H9 (cell line): ENCODE measurements at regions not wholly inside any gene's neighbourhood (a gene's known extent, or its start where the extent isn't known, plus 50 kb on each side); places are given as distances from the start of the nearest gene placed in this dataset.

Source experiments
- DNase-seq: peaks from one replicate; pipeline ENCODE4 v3.0.0-alpha.2; 2017
- H2AFZ ChIP-seq: one replicate; pipeline ENCODE4 v1.6.1; 2013; ENCODE audit warnings: mild to moderate bottlenecking, low read length, control low read depth, moderate library complexity
- H2AK5ac ChIP-seq: 2 replicates; pipeline ENCODE4 v1.6.1; 2013; ENCODE audit warnings: low read length, control low read depth, mixed read lengths; ENCODE audit not compliant: insufficient read length
- H2BK120ac ChIP-seq: one replicate; pipeline ENCODE4 v1.6.1; 2013; ENCODE audit warnings: low read depth, mild to moderate bottlenecking, low read length, control low read depth, inconsistent platforms; ENCODE audit not compliant: poor library complexity, severe bottlenecking
- H2BK12ac ChIP-seq: 2 replicates; pipeline ENCODE4 v1.6.1; 2013; ENCODE audit warnings: low read length, control low read depth, mixed read lengths, low read depth; ENCODE audit not compliant: insufficient read length
- H2BK15ac ChIP-seq: 2 replicates; pipeline ENCODE4 v1.6.1; 2013; ENCODE audit warnings: low read depth, low read length, control low read depth
- H2BK20ac ChIP-seq: one replicate; pipeline ENCODE4 v1.6.1; 2013; ENCODE audit warnings: low read depth, mild to moderate bottlenecking, low read length, control low read depth, inconsistent platforms; ENCODE audit not compliant: poor library complexity, severe bottlenecking
- H2BK5ac ChIP-seq: 2 replicates; pipeline ENCODE4 v1.6.1; 2013; ENCODE audit warnings: low read length, control low read depth, mixed read lengths; ENCODE audit not compliant: insufficient read length
- H3K14ac ChIP-seq: 2 replicates; pipeline ENCODE4 v1.6.1; 2013; ENCODE audit warnings: low read length, control low read depth; ENCODE audit not compliant: insufficient read depth
- H3K18ac ChIP-seq: 2 replicates; pipeline ENCODE4 v1.6.1; 2013; ENCODE audit warnings: low read depth, mild to moderate bottlenecking, mixed read lengths, low read length, control low read depth; ENCODE audit not compliant: insufficient read length
- H3K23ac ChIP-seq: 2 replicates; pipeline ENCODE4 v1.6.1; 2013; ENCODE audit warnings: low read length, control low read depth, mixed read lengths, low read depth; ENCODE audit not compliant: insufficient read length
- H3K23me2 ChIP-seq: 2 replicates; pipeline ENCODE4 v1.6.1; 2013; ENCODE audit warnings: low read depth, mild to moderate bottlenecking, mixed read lengths, low read length, control low read depth; ENCODE audit not compliant: insufficient read length, poor library complexity, severe bottlenecking
- H3K27ac ChIP-seq: 2 replicates; pipeline ENCODE4 v1.5.1; 2013; ENCODE audit warnings: low read length, control low read depth, mixed read lengths, low read depth; ENCODE audit not compliant: insufficient read length
- H3K27me3 ChIP-seq: 2 replicates; pipeline ENCODE4 v1.6.1; 2013; ENCODE audit warnings: low read length, control low read depth, inconsistent platforms; ENCODE audit not compliant: insufficient read depth
- H3K4ac ChIP-seq: 2 replicates; pipeline ENCODE4 v1.6.1; 2013; ENCODE audit warnings: low read depth, mild to moderate bottlenecking, control low read depth, inconsistent platforms, low read length, moderate library complexity
- H3K4me1 ChIP-seq: 2 replicates; pipeline ENCODE4 v1.6.1; 2013; ENCODE audit warnings: low read length, control low read depth, inconsistent platforms; ENCODE audit not compliant: insufficient read depth
- H3K4me2 ChIP-seq: 2 replicates; pipeline ENCODE4 v1.6.1; 2013; ENCODE audit warnings: low read length, control low read depth, mixed read lengths; ENCODE audit not compliant: insufficient read length, insufficient read depth
- H3K56ac ChIP-seq: 2 replicates; pipeline ENCODE4 v1.6.1; 2013; ENCODE audit warnings: low read depth, mild to moderate bottlenecking, mixed read lengths, low read length, control low read depth; ENCODE audit not compliant: insufficient read length
- H3K79me1 ChIP-seq: 2 replicates; pipeline ENCODE4 v1.6.1; 2013; ENCODE audit warnings: low read depth, mild to moderate bottlenecking, moderate library complexity, low read length, control low read depth, inconsistent platforms; ENCODE audit not compliant: insufficient read depth, poor library complexity, severe bottlenecking
- H3K79me2 ChIP-seq: 2 replicates; pipeline ENCODE4 v1.6.1; 2013; ENCODE audit warnings: low read length, control low read depth, inconsistent platforms; ENCODE audit not compliant: insufficient read depth
- H3K9ac ChIP-seq: 2 replicates; pipeline ENCODE4 v1.6.1; 2013; ENCODE audit warnings: low read length, control low read depth, mixed read lengths; ENCODE audit not compliant: insufficient read length; ENCODE audit errors: extremely low read depth
- H3K9me3 ChIP-seq: one replicate; pipeline ENCODE4 v1.6.1; 2013; ENCODE audit warnings: low read depth, low read length, inconsistent platforms; ENCODE audit not compliant: control insufficient read depth
- H3T11ph ChIP-seq: one replicate; pipeline ENCODE4 v1.6.1; 2013; ENCODE audit warnings: mild to moderate bottlenecking, low read length, control low read depth, inconsistent platforms
- H4K20me1 ChIP-seq: one replicate; pipeline ENCODE4 v1.6.1; 2013; ENCODE audit not compliant: control insufficient read depth, insufficient read length, insufficient read depth
- H4K5ac ChIP-seq: 2 replicates; pipeline ENCODE4 v1.6.1; 2013; ENCODE audit warnings: low read depth, mild to moderate bottlenecking, mixed read lengths, low read length, control low read depth; ENCODE audit not compliant: insufficient read length
- H4K8ac ChIP-seq: replicated peaks from 2 replicates; pipeline ENCODE4 v1.6.1; 2013; ENCODE audit warnings: low read length, control low read depth, mixed read lengths, low read depth; ENCODE audit not compliant: insufficient read length
- H4K91ac ChIP-seq: 2 replicates; pipeline ENCODE4 v1.6.1; 2013; ENCODE audit warnings: low read depth, mild to moderate bottlenecking, moderate library complexity, mixed read lengths, low read length, control low read depth; ENCODE audit not compliant: insufficient read length
- H3K27ac Mint-ChIP-seq, 3 experiments: 2 replicates in 2 of 3; 3 replicates in 1 of 3; pipeline ENCODE4 v1.8.0; 2020 to 2021; ENCODE audit warnings: mixed read lengths in 3 of 3, mild to moderate bottlenecking in 1 of 3, moderate library complexity in 1 of 3
- H3K27me3 Mint-ChIP-seq: 2 replicates; pipeline ENCODE4 v1.8.0; 2021; ENCODE audit warnings: low read depth, mild to moderate bottlenecking, moderate library complexity, mixed read lengths
- H3K36me3 Mint-ChIP-seq, 3 experiments: 2 replicates in 2 of 3; 3 replicates in 1 of 3; pipeline ENCODE4 v1.8.0; 2020 to 2021; ENCODE audit warnings: low read depth in 3 of 3, mixed read lengths in 3 of 3; ENCODE audit not compliant: insufficient read depth in 1 of 3
- H3K4me1 Mint-ChIP-seq, 2 experiments: 2 replicates each; pipeline ENCODE4 v1.8.0; 2020; ENCODE audit warnings: mixed read lengths in 2 of 2
- H3K4me3 Mint-ChIP-seq, 2 experiments: 2 replicates in 1 of 2; 3 replicates in 1 of 2; pipeline ENCODE4 v1.8.0; 2020 to 2021; ENCODE audit warnings: mild to moderate bottlenecking in 2 of 2, mixed read lengths in 2 of 2, moderate library complexity in 1 of 2
- H3K9me3 Mint-ChIP-seq, 2 experiments: 2 replicates in 1 of 2; 3 replicates in 1 of 2; pipeline ENCODE4 v1.8.0; 2020; ENCODE audit warnings: mild to moderate bottlenecking in 2 of 2, mixed read lengths in 2 of 2, moderate library complexity in 1 of 2
- WGBS: extraction: QIAGEN DNeasy Blood & Tissue Kit; methylation state at CpG from one replicate; pipeline ENCODE4 v1.1.7; 2013; ENCODE audit warnings: missing lambda C conversion rate, low lambda C conversion rate, mixed read lengths; ENCODE audit not compliant: insufficient read length; ENCODE audit errors: extremely low coverage; 5-methylcytosine and 5-hydroxymethylcytosine counted together
- TF ChIP-seq, protein P1 (sequence below): fragments of 200-600 bp; sonication (generic); conservative IDR thresholded peaks from 3 replicates; pipeline ENCODE4 v1.8.0; 2021; ENCODE audit warnings: antibody characterized with exemption, mild to moderate bottlenecking

DNA sequence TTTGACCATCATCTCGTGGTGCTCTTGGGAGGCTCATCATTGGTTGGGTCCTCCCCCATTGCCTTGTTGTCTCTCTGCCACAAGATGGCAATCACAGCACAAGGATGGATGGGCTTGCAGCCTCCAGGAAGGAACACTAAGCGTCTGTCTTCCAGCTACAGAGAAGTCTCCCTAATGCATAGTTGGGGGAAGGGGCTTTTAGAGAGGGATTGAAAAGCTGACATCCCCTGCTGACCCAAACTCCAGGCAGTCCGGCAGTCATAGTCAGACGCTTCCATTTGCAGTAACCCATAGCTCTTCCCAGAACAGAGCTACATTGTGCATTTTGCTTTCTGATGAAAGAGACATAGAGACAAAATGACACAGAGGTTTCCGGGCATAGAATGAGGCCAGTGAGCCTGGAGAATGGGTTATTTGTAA lies 111.4 kb downstream of the UTP18 start:
- Mint-ChIP-seq H3K36me3 (peaks cover 0 to 21% (median 2%) of the 10 kb centered on the region in 3 experiments; a peak in 4 of 7 replicates), H3K9me3 (peaks cover under 1 to 7% of the 10 kb centered on the region in 2 experiments; a peak in 3 of 5 replicates), H3K27me3 (peaks cover 2% of the 10 kb centered on the region), H3K4me1 (peaks cover 36% of the 10 kb centered on the region in 2 experiments), H3K4me3 (peak overlapping the region; percentile 47 to 50), H3K27ac (peak overlapping the region; percentile 73 to 84 (median 74); a peak in 6 of 7 replicates)
- no peak overlapping the region for H2BK12ac ChIP-seq
- no peaks in the 10 kb centered on the region for H3K9me3 ChIP-seq
- H4K20me1 ChIP-seq = no peaks in the 10 kb centered on the region
- H4K5ac ChIP-seq = no peak overlapping the region
- peak; percentile 91 for DNase-seq
- peak overlapping the region; percentile 45 for H3K4me2 ChIP-seq
- no peaks in the 10 kb centered on the region for H3K79me2 ChIP-seq
- H2BK15ac ChIP-seq = no peak overlapping the region
- H3K27ac ChIP-seq = no peak overlapping the region
- H3K23me2 ChIP-seq = no peaks in the 10 kb centered on the region
- no peak overlapping the region for H3K14ac ChIP-seq
- no peak overlapping the region for H2BK20ac ChIP-seq
- H2BK120ac ChIP-seq = no peak overlapping the region
- H3K27me3 ChIP-seq = no peaks in the 10 kb centered on the region
- no peak overlapping the region for H4K91ac ChIP-seq
- TF ChIP-seq, protein P1, sequence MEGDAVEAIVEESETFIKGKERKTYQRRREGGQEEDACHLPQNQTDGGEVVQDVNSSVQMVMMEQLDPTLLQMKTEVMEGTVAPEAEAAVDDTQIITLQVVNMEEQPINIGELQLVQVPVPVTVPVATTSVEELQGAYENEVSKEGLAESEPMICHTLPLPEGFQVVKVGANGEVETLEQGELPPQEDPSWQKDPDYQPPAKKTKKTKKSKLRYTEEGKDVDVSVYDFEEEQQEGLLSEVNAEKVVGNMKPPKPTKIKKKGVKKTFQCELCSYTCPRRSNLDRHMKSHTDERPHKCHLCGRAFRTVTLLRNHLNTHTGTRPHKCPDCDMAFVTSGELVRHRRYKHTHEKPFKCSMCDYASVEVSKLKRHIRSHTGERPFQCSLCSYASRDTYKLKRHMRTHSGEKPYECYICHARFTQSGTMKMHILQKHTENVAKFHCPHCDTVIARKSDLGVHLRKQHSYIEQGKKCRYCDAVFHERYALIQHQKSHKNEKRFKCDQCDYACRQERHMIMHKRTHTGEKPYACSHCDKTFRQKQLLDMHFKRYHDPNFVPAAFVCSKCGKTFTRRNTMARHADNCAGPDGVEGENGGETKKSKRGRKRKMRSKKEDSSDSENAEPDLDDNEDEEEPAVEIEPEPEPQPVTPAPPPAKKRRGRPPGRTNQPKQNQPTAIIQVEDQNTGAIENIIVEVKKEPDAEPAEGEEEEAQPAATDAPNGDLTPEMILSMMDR = peak; percentile 88
- H2BK5ac ChIP-seq = no peak overlapping the region
- no peak overlapping the region for H3K4ac ChIP-seq
- no peak overlapping the region for H3T11ph ChIP-seq
- no peak overlapping the region for H3K56ac ChIP-seq
- H3K9ac ChIP-seq = no peak overlapping the region
- no peaks in the 10 kb centered on the region for H3K79me1 ChIP-seq
- no peak overlapping the region for H2AFZ ChIP-seq
- H4K8ac ChIP-seq = no peak overlapping the region
- no peak overlapping the region for H2AK5ac ChIP-seq
- H3K18ac ChIP-seq = no peak overlapping the region
- peaks cover 7% of the 10 kb centered on the region; the same call in 1 of the 2 replicates for H3K4me1 ChIP-seq
- WGBS = no CpG with 5 or more reads among the region's 5 CpGs
- no peak overlapping the region for H3K23ac ChIP-seq
